NCI-H2081 treated with DMSO at 0.1 percent for 48 hours (cell line): ENCODE measurements at regions not wholly inside any gene's neighbourhood (a gene's known extent, or its start where the extent isn't known, plus 50 kb on each side); places are given as distances from the start of the nearest gene placed in this dataset.
"Not testable (repeated sequence)": the region's sequence is repeated elsewhere in the genome, so short reads cannot be mapped to it uniquely, and the experiment has no call there.

Experiments
- DNase-seq: peaks from one replicate; lab custom pipeline; 2025; lab: John Stamatoyannopoulos, UW

DNA sequence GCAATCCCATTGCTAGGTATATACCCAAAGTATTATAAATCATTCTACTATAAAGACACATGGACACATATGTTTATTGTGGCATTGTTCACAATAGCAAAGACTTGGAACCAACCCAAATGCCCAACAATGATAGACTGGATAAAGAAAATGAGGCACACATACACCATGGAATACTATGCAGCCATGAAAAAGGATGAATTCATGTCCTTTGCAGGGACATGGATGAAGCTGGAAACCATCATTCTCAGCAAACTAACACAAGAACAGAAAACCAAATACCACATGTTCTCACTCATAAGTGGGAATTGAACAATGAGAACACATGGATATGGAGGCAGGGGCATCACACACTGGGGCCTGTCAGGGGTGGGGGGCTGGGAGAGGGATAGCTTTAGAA, 249.4 kb downstream of the UBE3D start:
- DNase-seq = not testable (repeated sequence)

DNA sequence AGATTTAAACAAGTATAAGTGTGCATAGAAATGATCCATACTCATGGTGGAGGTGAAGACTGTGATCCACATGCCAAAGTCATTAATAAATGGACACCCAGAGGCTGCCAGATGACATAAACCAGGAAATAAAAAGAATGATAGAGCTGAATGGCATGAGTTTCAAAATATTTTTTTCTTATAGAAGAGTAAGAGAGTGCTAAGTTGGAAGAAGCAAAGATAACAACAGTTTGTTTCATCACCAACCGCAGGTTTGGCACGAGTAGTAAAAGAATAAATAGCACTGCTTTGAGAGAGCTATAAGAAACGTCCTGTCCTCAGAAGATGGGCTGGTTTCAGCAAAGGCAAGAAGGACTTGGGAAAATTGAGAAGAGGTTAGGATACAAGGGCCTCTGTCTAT, 246.9 kb downstream of the UBE3D start:
- DNase-seq = no peak

DNA sequence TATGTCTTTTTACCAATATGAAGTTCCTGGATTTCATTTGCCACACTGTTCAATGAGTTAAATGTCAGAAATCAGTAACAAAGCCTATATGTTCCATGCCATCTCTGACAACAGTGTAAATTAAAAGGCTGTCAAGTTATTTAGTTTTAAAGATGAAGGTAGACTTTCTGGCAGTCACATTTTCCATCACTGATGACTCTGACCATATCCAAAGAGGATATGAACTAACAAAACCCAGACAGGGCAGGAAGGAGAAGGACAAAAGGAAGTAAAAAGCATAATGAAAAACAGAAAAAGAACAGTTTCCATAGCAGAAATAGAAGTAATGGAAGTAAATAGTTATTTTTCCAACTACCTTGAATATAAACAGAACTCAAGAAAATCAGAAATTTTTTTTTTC, 242.3 kb downstream of the UBE3D start:
- no peak for DNase-seq

DNA sequence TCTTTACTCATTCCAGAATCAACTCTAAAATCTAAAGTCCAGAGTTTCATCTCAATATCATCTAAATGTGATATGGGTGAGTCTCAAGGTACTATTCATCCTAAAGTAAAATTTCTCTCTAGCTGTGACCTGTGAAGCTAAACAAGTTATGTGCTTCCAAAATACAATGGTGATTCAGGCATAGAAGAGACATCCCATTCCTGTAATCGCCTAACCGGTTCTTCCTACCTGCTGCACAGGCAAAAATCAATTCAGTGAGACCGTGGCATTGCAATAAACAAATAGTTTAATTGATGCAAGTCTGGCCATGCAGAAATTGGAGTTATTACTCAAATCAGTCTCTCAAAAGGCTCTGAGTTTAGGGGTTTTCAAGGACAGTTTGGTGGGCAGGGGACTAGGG, 232.8 kb downstream of the UBE3D start:
- no peak for DNase-seq

DNA sequence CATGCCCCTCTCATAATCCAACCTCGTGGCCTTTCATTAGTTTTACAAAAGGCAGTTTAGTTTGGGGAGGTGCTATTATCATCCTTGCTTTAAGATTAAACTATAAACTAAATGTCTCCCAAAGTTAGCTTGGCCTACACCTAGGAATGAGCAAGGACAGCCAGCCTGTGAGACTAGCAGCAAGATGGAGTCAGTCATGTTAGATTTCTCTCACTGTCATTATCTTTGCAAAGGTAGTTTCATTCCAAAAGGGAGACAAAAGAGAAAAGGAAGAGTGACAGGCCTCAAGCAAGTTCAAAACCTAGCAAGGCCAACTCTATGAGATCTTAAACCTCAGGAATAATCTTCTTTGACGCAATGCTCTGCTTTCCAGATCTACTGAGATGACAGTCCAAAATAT, 232.2 kb downstream of the UBE3D start:
- DNase-seq = no peak

DNA sequence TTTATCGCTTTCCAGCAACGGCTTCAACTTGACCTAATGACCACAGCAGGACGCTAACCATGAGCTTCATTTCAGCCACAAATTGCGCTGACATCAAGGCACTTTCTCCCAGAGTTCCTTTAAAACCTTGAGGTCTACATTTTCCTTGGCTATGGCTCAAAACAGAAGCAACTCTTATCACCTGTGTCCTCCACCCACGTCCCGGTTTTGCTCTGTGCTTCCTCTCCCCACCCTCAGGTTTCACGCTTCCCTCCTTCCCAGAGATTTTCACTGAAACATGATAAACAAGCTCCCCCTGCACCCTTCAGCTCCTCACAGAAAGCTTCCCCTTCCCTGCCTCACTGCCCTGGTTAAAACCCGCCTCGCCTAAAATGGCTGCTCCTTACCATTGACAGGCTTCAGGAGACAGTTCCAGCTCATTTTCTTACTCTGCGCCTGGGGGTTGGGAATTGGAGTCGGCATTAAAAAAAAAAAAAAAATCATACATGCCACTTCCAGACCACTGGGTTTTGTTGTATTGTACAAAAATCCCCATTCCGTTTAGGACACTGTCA, 229.5 kb downstream of the UBE3D start:
- DNase-seq = no peak

DNA sequence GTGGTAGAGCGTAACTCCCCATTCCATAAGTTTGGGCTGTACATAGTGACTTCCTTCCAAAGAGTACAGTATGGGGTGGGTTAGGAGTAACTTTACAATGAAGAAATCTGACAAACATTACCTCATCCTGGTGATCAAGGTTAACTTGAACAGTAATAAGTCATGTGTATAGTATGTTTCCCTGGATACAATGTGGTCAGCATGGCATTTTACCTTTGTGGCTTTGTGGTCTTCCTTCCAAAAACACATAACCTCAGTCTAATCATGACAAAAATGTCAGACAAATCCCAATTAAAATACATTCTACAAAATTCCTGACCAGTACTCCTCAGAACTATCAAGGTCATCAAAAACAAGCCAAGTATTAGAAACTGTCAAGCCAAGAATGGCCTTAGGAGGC, 225.1 kb downstream of the UBE3D start:
- no peak for DNase-seq

DNA sequence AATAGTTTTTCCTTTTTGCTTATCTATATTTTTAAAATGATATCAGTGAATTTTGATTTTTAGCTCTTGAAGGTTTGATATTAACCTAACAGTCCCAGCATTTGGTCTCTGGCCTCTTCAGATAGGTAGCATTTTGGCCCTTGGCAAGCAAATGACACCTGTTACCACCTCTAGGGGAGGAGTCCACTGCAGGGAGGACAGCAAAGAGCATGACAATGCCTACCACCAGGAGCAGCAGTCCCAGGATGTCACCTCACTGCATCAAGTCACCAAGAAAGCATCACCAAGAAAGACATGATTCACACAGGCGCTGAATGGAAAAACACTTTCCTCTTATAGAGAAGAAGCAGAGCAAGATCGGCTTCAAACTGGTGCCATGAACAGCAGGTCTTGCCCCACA, 224.3 kb downstream of the UBE3D start:
- no peak for DNase-seq
